H1 (cell line): ENCODE measurements at regions not wholly inside any gene's neighbourhood (a gene's known extent, or its start where the extent isn't known, plus 50 kb on each side); places are given as distances from the start of the nearest gene placed in this dataset.

ENCODE experiments used
- CTCF ChIA-PET: fragments of 300-600 bp; sonication (Branson Sonifier 250); formaldehyde crosslinking; loops from one replicate; lab custom pipeline; 2021; ENCODE audit not compliant: partially characterized antibody; lab: Charles Lee
- POLR2A ChIA-PET: fragments of 300-600 bp; sonication (Branson Sonifier 250); formaldehyde crosslinking; loops from one replicate; lab custom pipeline; 2021; ENCODE audit warnings: inconsistent platforms; ENCODE audit not compliant: partially characterized antibody; lab: Charles Lee
- DNase-seq, 2 experiments: peaks; one replicate each; pipeline versions ENCODE4 v3.0.0 to v3.0.0-alpha.2; 2010 to 2022; ENCODE audit warnings: low spot score in 2 of 2, low read depth in 1 of 2, mixed read lengths in 1 of 2
- FAIRE-seq: peaks from 2 replicates; lab custom pipeline; 2011; peaks lifted over from hg19 to GRCh38; lab: Jason Lieb, UNC
- H2AFZ ChIP-seq: 2 replicates; pipeline ENCODE4 v1.8.1; 2012; ENCODE audit warnings: low read length, inconsistent platforms
- H2AK5ac ChIP-seq: 2 replicates; pipeline ENCODE4 v1.6.1; 2013; ENCODE audit warnings: low read depth, low read length
- H2BK120ac ChIP-seq: replicated peaks from 2 replicates; pipeline ENCODE3; 2013; ENCODE audit warnings: low read depth, low read length, inconsistent platforms
- H2BK12ac ChIP-seq: 2 replicates; pipeline ENCODE4 v1.6.1; 2013; ENCODE audit warnings: low read depth, low read length
- H2BK15ac ChIP-seq: 2 replicates; pipeline ENCODE4 v1.6.1; 2013; ENCODE audit warnings: low read length
- H2BK20ac ChIP-seq: 2 replicates; pipeline ENCODE4 v1.6.1; 2013; ENCODE audit warnings: low read length
- H2BK5ac ChIP-seq: 2 replicates; pipeline ENCODE4 v1.6.1; 2013; ENCODE audit warnings: low read depth, low read length
- H3K14ac ChIP-seq: 2 replicates; pipeline ENCODE4 v1.6.1; 2013; ENCODE audit warnings: inconsistent platforms; ENCODE audit not compliant: insufficient read length
- H3K18ac ChIP-seq: 2 replicates; pipeline ENCODE4 v1.6.1; 2013; ENCODE audit warnings: low read length; ENCODE audit errors: extremely low read depth
- H3K23ac ChIP-seq: 2 replicates; pipeline ENCODE4 v1.6.1; 2013; ENCODE audit warnings: inconsistent platforms; ENCODE audit not compliant: insufficient read length
- H3K23me2 ChIP-seq: 2 replicates; pipeline ENCODE4 v1.6.1; 2013; ENCODE audit warnings: low read depth, low read length
- H3K27ac ChIP-seq: 2 replicates; pipeline ENCODE4 v1.6.1; 2011; ENCODE audit warnings: low read depth, low read length, inconsistent platforms
- H3K27me3 ChIP-seq, 4 experiments: replicated peaks in 1 of 4; 1 replicate in 1 of 4; 2 replicates in 3 of 4; pipeline versions ENCODE4 v1.6.1 to v1.8.1; 2011 to 2013; ENCODE audit warnings: low read length in 3 of 4, mild to moderate bottlenecking in 3 of 4, inconsistent platforms in 2 of 4, mixed read lengths in 2 of 4, moderate library complexity in 1 of 4; ENCODE audit not compliant: control insufficient read depth in 3 of 4, insufficient read depth in 3 of 4; ENCODE audit errors: extremely low read depth in 1 of 4
- H3K36me3 ChIP-seq, 4 experiments: 2 replicates each; pipeline versions ENCODE4 v1.6.1 to v1.8.1; 2011 to 2013; ENCODE audit warnings: mild to moderate bottlenecking in 4 of 4, low read length in 3 of 4, moderate library complexity in 2 of 4, control low read depth in 1 of 4, inconsistent platforms in 1 of 4; ENCODE audit not compliant: insufficient read depth in 4 of 4, control insufficient read depth in 2 of 4
- H3K4ac ChIP-seq: replicated peaks from 2 replicates; pipeline ENCODE3; 2013; ENCODE audit warnings: low read length, low read depth, mixed read lengths, inconsistent platforms; ENCODE audit not compliant: insufficient read length
- H3K4me1 ChIP-seq, 4 experiments: replicated peaks in 1 of 4; 1 replicate in 1 of 4; 2 replicates in 3 of 4; pipeline versions ENCODE4 v1.6.1 to v1.8.1; 2011 to 2013; ENCODE audit warnings: low read length in 3 of 4, inconsistent platforms in 2 of 4, mixed read lengths in 1 of 4; ENCODE audit not compliant: insufficient read depth in 4 of 4, control insufficient read depth in 3 of 4
- H3K4me2 ChIP-seq, 2 experiments: 2 replicates each; pipeline versions ENCODE4 v1.6.1 to v1.8.1; 2011 to 2013; ENCODE audit warnings: low read depth in 2 of 2, low read length in 2 of 2, control low read depth in 1 of 2, inconsistent platforms in 1 of 2, mild to moderate bottlenecking in 1 of 2; ENCODE audit not compliant: insufficient read depth in 1 of 2
- H3K4me3 ChIP-seq, 4 experiments: fragments of 200-600, 300-600 bp in 1 of 4; sonication (generic), shearing (Covaris generic), sonication (Bioruptor Twin) in 1 of 4; 2 replicates each; pipeline versions ENCODE4 v1.5.1 to v1.8.1; 2011 to 2016; ENCODE audit warnings: low read length in 4 of 4, low read depth in 3 of 4, control low read depth in 2 of 4, inconsistent platforms in 2 of 4, mild to moderate bottlenecking in 2 of 4, mixed read lengths in 1 of 4, moderate library complexity in 1 of 4; ENCODE audit not compliant: insufficient read depth in 2 of 4; ENCODE audit errors: extremely low read depth in 1 of 4
- H3K56ac ChIP-seq: replicated peaks from 2 replicates; pipeline ENCODE3; 2013; ENCODE audit warnings: low read depth, mild to moderate bottlenecking, mixed read lengths, low read length, inconsistent platforms; ENCODE audit not compliant: insufficient read length
- H3K79me1 ChIP-seq: 2 replicates; pipeline ENCODE4 v1.6.1; 2013; ENCODE audit warnings: low read depth, low read length, control low read depth
- H3K79me2 ChIP-seq, 2 experiments: 2 replicates each; pipeline versions ENCODE4 v1.6.1 to v1.8.1; 2012 to 2013; ENCODE audit warnings: low read length in 2 of 2, mild to moderate bottlenecking in 2 of 2, inconsistent platforms in 1 of 2; ENCODE audit not compliant: insufficient read depth in 2 of 2, control insufficient read depth in 1 of 2
- H3K9ac ChIP-seq, 4 experiments: replicated peaks in 1 of 4; 1 replicate in 1 of 4; 2 replicates in 3 of 4; pipeline versions ENCODE4 v1.6.1 to v1.8.1; 2011 to 2013; ENCODE audit warnings: low read depth in 3 of 4, low read length in 3 of 4, control low read depth in 2 of 4, mild to moderate bottlenecking in 2 of 4, moderate library complexity in 2 of 4, inconsistent platforms in 1 of 4; ENCODE audit errors: extremely low read depth in 1 of 4
- H3K9me3 ChIP-seq, 2 experiments: 2 replicates each; pipeline versions ENCODE4 v1.6.1 to v1.8.1; 2012 to 2013; ENCODE audit warnings: mild to moderate bottlenecking in 2 of 2, moderate library complexity in 2 of 2, control low read depth in 1 of 2, inconsistent platforms in 1 of 2, low read depth in 1 of 2, low read length in 1 of 2, mixed read lengths in 1 of 2; ENCODE audit not compliant: insufficient read depth in 2 of 2
- H4K20me1 ChIP-seq, 2 experiments: replicated peaks in 1 of 2; 2 replicates each; pipeline versions ENCODE3 to v1.8.1; 2011 to 2013; ENCODE audit warnings: inconsistent platforms in 2 of 2, low read length in 2 of 2, mild to moderate bottlenecking in 1 of 2; ENCODE audit not compliant: insufficient read depth in 2 of 2, control insufficient read depth in 1 of 2
- H4K5ac ChIP-seq: 2 replicates; pipeline ENCODE4 v1.6.1; 2013; ENCODE audit warnings: low read length, low read depth, mixed read lengths, inconsistent platforms; ENCODE audit not compliant: insufficient read length
- H4K8ac ChIP-seq: 2 replicates; pipeline ENCODE4 v1.8.0; 2013; ENCODE audit warnings: mild to moderate bottlenecking, moderate library complexity, low read length, inconsistent platforms; ENCODE audit not compliant: insufficient read depth; ENCODE audit errors: extremely low read depth
- H4K91ac ChIP-seq: replicated peaks from 2 replicates; pipeline ENCODE3; 2013; ENCODE audit warnings: low read length, mixed read lengths, inconsistent platforms; ENCODE audit not compliant: insufficient read length
- CHD1 ChIP-seq: IDR thresholded peaks from 2 replicates; pipeline ENCODE4 v1.6.1; 2012; ENCODE audit warnings: low read depth, low read length, improper control_type of control experiment
- HDAC2 ChIP-seq, 2 experiments: fragments of 300-600 bp in 1 of 2; sonication (generic) in 1 of 2; IDR thresholded peaks; 2 replicates each; pipeline ENCODE4 v1.6.1; 2011 to 2012; ENCODE audit warnings: low read depth in 2 of 2, low read length in 2 of 2, mild to moderate bottlenecking in 2 of 2, moderate library complexity in 2 of 2, borderline replicate concordance in 1 of 2, inconsistent platforms in 1 of 2
- HDAC6 ChIP-seq: IDR thresholded peaks from one replicate; pipeline ENCODE4 v1.7.1; 2012; ENCODE audit warnings: low read depth, mild to moderate bottlenecking, inconsistent platforms, low read length, moderate library complexity
- JUND ChIP-seq: IDR thresholded peaks from 2 replicates; pipeline ENCODE4 v1.6.1; 2011; ENCODE audit warnings: mild to moderate bottlenecking, improper control_type of control experiment, low read length
- NRF1 ChIP-seq: IDR thresholded peaks from 2 replicates; pipeline ENCODE4 v1.6.1; 2011; ENCODE audit warnings: mild to moderate bottlenecking, low read depth, low read length, improper control_type of control experiment
- RAD21 ChIP-seq, 2 experiments: IDR thresholded peaks in 1 of 2; conservative IDR thresholded peaks in 1 of 2; 2 replicates each; pipeline ENCODE4 v1.6.1; 2011; ENCODE audit warnings: low read depth in 2 of 2, low read length in 2 of 2, improper control_type of control experiment in 1 of 2, inconsistent platforms in 1 of 2, mild to moderate bottlenecking in 1 of 2, moderate library complexity in 1 of 2
- SIRT6 ChIP-seq: IDR thresholded peaks from one replicate; pipeline ENCODE4 v1.7.1; 2012; ENCODE audit warnings: low read length, inconsistent platforms
- SIX5 ChIP-seq: IDR thresholded peaks from 2 replicates; pipeline ENCODE4 v1.6.1; 2011; ENCODE audit warnings: mild to moderate bottlenecking, low read depth, low read length
- TAF1 ChIP-seq: IDR thresholded peaks from 2 replicates; pipeline ENCODE4 v1.6.1; 2011; ENCODE audit warnings: mild to moderate bottlenecking, low read depth, low read length
- USF2 ChIP-seq: IDR thresholded peaks from 2 replicates; pipeline ENCODE4 v1.6.1; 2011; ENCODE audit warnings: low read length, improper control_type of control experiment
- WGBS, 2 experiments: shearing (Covaris generic) in 1 of 2; methylation state at CpG; one replicate each; pipeline versions ENCODE4 v1.1.6 to v1.1.7; 2013 to 2015; ENCODE audit warnings: low lambda C conversion rate in 2 of 2, mixed read lengths in 2 of 2, inconsistent platforms in 1 of 2, low coverage in 1 of 2, missing lambda C conversion rate in 1 of 2; ENCODE audit not compliant: insufficient replicate concordance in 2 of 2, insufficient coverage in 1 of 2, insufficient read length in 1 of 2; ENCODE audit errors: extremely low coverage in 1 of 2, missing lambda C conversion rate in 1 of 2; 5-methylcytosine and 5-hydroxymethylcytosine counted together

GRCh38 chr2:191782351-191782750, 64.5 kb downstream of the CAVIN2 start:
- no peak overlapping the region for H3K4ac ChIP-seq
- H3K23me2 ChIP-seq = no peaks in the 10 kb centered on the region
- no peaks in the 10 kb centered on the region for H3K79me1 ChIP-seq
- H4K5ac ChIP-seq = no peak overlapping the region
- no peaks in the 10 kb centered on the region for H4K20me1 ChIP-seq
- H3K27ac ChIP-seq = no peak overlapping the region
- H3K79me2 ChIP-seq = no peaks in the 10 kb centered on the region
- H3K4me2 ChIP-seq = no peak overlapping the region
- H4K8ac ChIP-seq = no peak overlapping the region
- H3K36me3 ChIP-seq = no peaks in the 10 kb centered on the region
- CTCF ChIA-PET = interaction anchor here (0.7 to 1.0 kb wide), 2 partner anchors 21 to 216 kb away, joined by 3 read pairs; no protein-coding TSS in a partner anchor
- H3K4me1 ChIP-seq = no peaks in the 10 kb centered on the region
- 86% methylated on average over 8 of the region's 8 CpGs; no CpG with 5 or more reads in 1 of the 2 experiments for WGBS, 2 experiments
- no peak overlapping the region for H2BK15ac ChIP-seq
- DNase-seq (no peak), FAIRE-seq (no peak)
- H3K4me3 ChIP-seq = no peak overlapping the region
- TF ChIP-seq RAD21 (IDR thresholded peaks at IDR 0.05 in 1 of 2, conservative IDR thresholded peaks at IDR 0.05 in 1 of 2; ENCODE audit: low read depth in 2 of 2, low read length in 2 of 2) = no peak
- TF ChIP-seq HDAC2 (IDR thresholded peaks at IDR 0.05; ENCODE audit: borderline replicate concordance in 1 of 2, low read depth in 2 of 2, low read length in 2 of 2) = no peak
- no peak for TF ChIP-seq SIX5
- no peak for TF ChIP-seq NRF1
- TF ChIP-seq USF2 = no peak
- TF ChIP-seq JUND = no peak
- TF ChIP-seq SIRT6 = no peak
- no peak for TF ChIP-seq CHD1
- no peak for TF ChIP-seq TAF1
- no peak for TF ChIP-seq HDAC6
- no peak overlapping the region for H2BK120ac ChIP-seq
- H3K9ac ChIP-seq = no peak overlapping the region
- H2AFZ ChIP-seq = no peak overlapping the region
- no peak overlapping the region for H3K56ac ChIP-seq
- no peaks in the 10 kb centered on the region for H3K27me3 ChIP-seq
- no peaks in the 10 kb centered on the region for H3K9me3 ChIP-seq
- H3K14ac ChIP-seq = no peak overlapping the region
- H2AK5ac ChIP-seq = no peak overlapping the region
- H2BK12ac ChIP-seq = no peak overlapping the region
- no peak overlapping the region for H3K23ac ChIP-seq
- H2BK20ac ChIP-seq = no peak overlapping the region
- H2BK5ac ChIP-seq = no peak overlapping the region
- POLR2A ChIA-PET = no interaction called here
- H4K91ac ChIP-seq = no peak overlapping the region
- H3K18ac ChIP-seq = no peak overlapping the region
